ENCODE measurements at regions not wholly inside any gene's neighbourhood (a gene's known extent, or its start where the extent isn't known, plus 50 kb on each side); places are given as distances from the start of the nearest gene placed in this dataset.

- H3K27me3 Mint-ChIP-seq (ENCODE audit: unreplicated experiment), result peaks cover 68% of the 10 kb centered on the region
- CTCF ChIA-PET, result interaction anchor here (0.7 kb wide), 1 partner anchor 20 kb away, joined by 5 read pairs; no protein-coding TSS in a partner anchor
Measured at GRCh38 chr3:43786526-43787305, 96.0 kb downstream of the ABHD5 start.

GRCh38 chr3:43787330-43787729 lies 96.6 kb downstream of the ABHD5 start:
- Mint-ChIP-seq H3K9me3 (ENCODE audit: low read depth, unreplicated experiment) (peaks cover 2% of the 10 kb centered on the region), H3K27me3 (ENCODE audit: unreplicated experiment) (peaks cover 72% of the 10 kb centered on the region), H3K4me1 (ENCODE audit: low read depth, unreplicated experiment) (no peaks in the 10 kb centered on the region), H3K36me3 (ENCODE audit: insufficient read depth, unreplicated experiment) (no peaks in the 10 kb centered on the region), H3K27ac (ENCODE audit: unreplicated experiment) (no peak overlapping the region), H3K4me3 (ENCODE audit: low read depth, unreplicated experiment) (no peak overlapping the region)
- no peak for DNase-seq
- no peak for TF ChIP-seq CTCF (IDR thresholded peaks at IDR 0.05; ENCODE audit: unreplicated experiment)
- intact Hi-C loops (cut with micrococcal nuclease; ENCODE audit: unreplicated experiment), result no loop called here
- CTCF ChIA-PET, result no interaction called here
- no TSS peak for BruUV-seq (replicated peaks)

More at GRCh38 chr3:43786526-43787305, 96.0 kb downstream of the ABHD5 start:
- peaks cover 2% of the 10 kb centered on the region for H3K9me3 Mint-ChIP-seq (ENCODE audit: low read depth, unreplicated experiment)
- no peak overlapping the region for H3K27ac Mint-ChIP-seq (ENCODE audit: unreplicated experiment)
- DNase-seq, result no peak
- no TSS peak for BruUV-seq (replicated peaks)
- H3K4me1 Mint-ChIP-seq (ENCODE audit: low read depth, unreplicated experiment), result no peaks in the 10 kb centered on the region
- no peak overlapping the region for H3K4me3 Mint-ChIP-seq (ENCODE audit: low read depth, unreplicated experiment)
- intact Hi-C loops (cut with micrococcal nuclease; ENCODE audit: unreplicated experiment), result no loop called here
- no peaks in the 10 kb centered on the region for H3K36me3 Mint-ChIP-seq (ENCODE audit: insufficient read depth, unreplicated experiment)
- no peak for TF ChIP-seq CTCF (IDR thresholded peaks at IDR 0.05; ENCODE audit: unreplicated experiment)

GRCh38 chr3:43789028-43789427 lies 98.3 kb downstream of the ABHD5 start:
- no peak for TF ChIP-seq CTCF (IDR thresholded peaks at IDR 0.05; ENCODE audit: unreplicated experiment)
- intact Hi-C loops (cut with micrococcal nuclease; ENCODE audit: unreplicated experiment), result no loop called here
- no peak for DNase-seq
- Mint-ChIP-seq H3K9me3 (ENCODE audit: low read depth, unreplicated experiment) (peaks cover 2% of the 10 kb centered on the region), H3K27me3 (ENCODE audit: unreplicated experiment) (peaks cover 78% of the 10 kb centered on the region), H3K36me3 (ENCODE audit: insufficient read depth, unreplicated experiment) (no peaks in the 10 kb centered on the region), H3K4me3 (ENCODE audit: low read depth, unreplicated experiment) (no peak overlapping the region), H3K27ac (ENCODE audit: unreplicated experiment) (no peak overlapping the region), H3K4me1 (ENCODE audit: low read depth, unreplicated experiment) (no peaks in the 10 kb centered on the region)
- CTCF ChIA-PET, result no interaction called here
- BruUV-seq (replicated peaks), result no TSS peak

GRCh38 chr3:43790060-43790459 lies 99.3 kb downstream of the ABHD5 start:
- Mint-ChIP-seq H3K4me3 (ENCODE audit: low read depth, unreplicated experiment) (no peak overlapping the region), H3K9me3 (ENCODE audit: low read depth, unreplicated experiment) (peaks cover 2% of the 10 kb centered on the region), H3K27ac (ENCODE audit: unreplicated experiment) (no peak overlapping the region), H3K36me3 (ENCODE audit: insufficient read depth, unreplicated experiment) (no peaks in the 10 kb centered on the region), H3K27me3 (ENCODE audit: unreplicated experiment) (peaks cover 87% of the 10 kb centered on the region), H3K4me1 (ENCODE audit: low read depth, unreplicated experiment) (no peaks in the 10 kb centered on the region)
- no TSS peak for BruUV-seq (replicated peaks)
- no peak for DNase-seq
- CTCF ChIA-PET, result interaction anchor here (0.8 kb wide), 1 partner anchor 169 kb away, joined by 3 read pairs; no protein-coding TSS in a partner anchor
- TF ChIP-seq CTCF (IDR thresholded peaks at IDR 0.05; ENCODE audit: unreplicated experiment), result no peak
- intact Hi-C loops (cut with micrococcal nuclease; ENCODE audit: unreplicated experiment), result no loop called here
